Inferior parietal cortex (tissue), 1 donor: ENCODE measurements at regions not wholly inside any gene's neighbourhood (a gene's known extent, or its start where the extent isn't known, plus 50 kb on each side); places are given as distances from the start of the nearest gene placed in this dataset.

ENCODE experiments used
- DNase-seq: peaks from one replicate; pipeline ENCODE4 v3.0.0-alpha.2; 2016; ENCODE audit errors: extremely low spot score

DNA sequence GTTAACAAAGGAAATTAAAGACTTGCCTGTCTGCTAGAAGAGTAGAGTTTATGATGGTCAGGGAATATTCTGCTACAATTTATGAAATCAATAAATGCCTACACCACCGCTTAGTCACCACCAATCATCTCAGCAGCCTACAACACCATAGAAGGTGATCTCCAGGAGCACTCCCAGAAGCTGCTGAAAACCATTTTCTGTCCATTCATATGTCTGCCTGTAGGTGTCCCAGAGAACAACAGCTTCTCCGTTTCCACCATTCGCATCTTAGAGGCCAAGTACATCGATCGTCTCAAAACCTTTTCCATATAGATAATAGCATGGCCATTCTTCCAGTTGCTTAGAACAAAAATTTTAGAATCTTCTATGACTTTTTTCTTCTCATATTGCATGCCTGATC lies 303.4 kb downstream of the KCNC2 start:
- no peak for DNase-seq

- no peak for DNase-seq
Measured at GRCh38 chr12:74910831-74911230, 298.8 kb downstream of the KCNC2 start.

DNA sequence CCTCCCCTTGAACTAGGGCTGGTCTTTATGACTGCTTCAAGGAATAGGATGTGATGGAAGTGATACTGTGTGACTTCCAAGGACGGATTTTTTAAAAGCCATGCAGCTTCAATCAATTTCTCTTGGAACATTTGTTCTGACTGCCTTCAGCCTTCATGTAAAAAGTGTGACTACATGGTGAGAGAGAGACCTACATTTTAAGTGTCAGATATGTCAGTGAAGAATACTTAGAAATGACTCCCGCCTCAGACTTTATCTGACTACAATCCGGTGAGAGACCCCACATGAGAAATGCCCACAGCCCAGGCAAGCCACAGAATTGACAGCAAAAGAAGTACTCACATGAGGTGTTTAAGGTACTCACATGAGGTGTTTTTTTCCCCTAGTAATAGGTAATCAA lies 295.3 kb downstream of the KCNC2 start:
- DNase-seq = no peak

GRCh38 chr12:74915718-74916117 lies 293.9 kb downstream of the KCNC2 start:
- no peak for DNase-seq

GRCh38 chr12:74917743-74918142 lies 291.9 kb downstream of the KCNC2 start:
- DNase-seq = no peak

GRCh38 chr12:74918291-74918690 lies 291.3 kb downstream of the KCNC2 start:
- DNase-seq = no peak

DNA sequence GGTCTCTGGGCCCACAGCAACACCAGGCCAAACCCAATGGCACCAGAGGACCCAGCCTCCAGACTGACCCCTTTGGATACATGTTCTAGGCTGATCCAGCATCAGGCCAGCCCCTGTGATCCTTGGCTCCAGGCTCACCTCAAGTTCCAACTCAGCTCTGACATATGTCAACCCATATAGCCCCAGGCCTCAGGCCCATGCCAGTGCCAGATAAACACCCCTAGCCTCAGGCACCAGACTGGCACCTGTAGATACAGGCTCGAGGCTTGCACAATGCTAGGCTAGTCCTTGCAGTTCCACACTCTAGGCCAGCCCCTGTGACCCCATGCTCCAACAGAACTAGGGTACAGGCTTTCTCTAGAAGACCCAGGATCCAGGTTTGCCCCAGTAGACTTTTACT lies 287.5 kb downstream of the KCNC2 start:
- DNase-seq = no peak

- DNase-seq = no peak
Measured at GRCh38 chr12:74922642-74923041, 287.0 kb downstream of the KCNC2 start.

GRCh38 chr12:74941670-74942069 lies 268.0 kb downstream of the KCNC2 start:
- DNase-seq = no peak

GRCh38 chr12:74945771-74946198 lies 263.9 kb downstream of the KCNC2 start:
- DNase-seq = no peak

- DNase-seq = no peak
Measured at GRCh38 chr12:74953697-74954096, 255.9 kb downstream of the KCNC2 start.

DNA sequence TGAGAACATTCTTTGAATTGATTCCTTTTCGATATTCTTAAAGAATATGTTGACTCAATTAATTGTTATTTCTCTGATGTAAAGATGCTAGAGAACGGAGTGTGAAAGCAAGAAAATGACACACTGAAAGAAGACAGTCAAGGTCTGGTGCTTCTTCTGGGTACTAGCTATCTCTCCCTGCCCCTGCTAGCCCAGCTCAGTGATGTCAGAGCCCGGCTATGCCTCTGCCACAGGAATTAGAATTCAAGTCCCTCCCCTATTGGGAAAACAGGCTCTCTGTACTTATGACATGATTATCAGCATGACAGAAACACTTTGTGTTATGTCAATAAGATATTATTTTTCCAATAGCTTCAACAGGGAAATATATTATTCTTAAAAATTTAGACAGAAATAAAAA lies 252.4 kb downstream of the KCNC2 start:
- DNase-seq = no peak

GRCh38 chr12:74957634-74958033 lies 252.0 kb downstream of the KCNC2 start:
- no peak for DNase-seq

- no peak for DNase-seq
Measured at GRCh38 chr12:74959657-74960056, 250.0 kb downstream of the KCNC2 start.

DNA sequence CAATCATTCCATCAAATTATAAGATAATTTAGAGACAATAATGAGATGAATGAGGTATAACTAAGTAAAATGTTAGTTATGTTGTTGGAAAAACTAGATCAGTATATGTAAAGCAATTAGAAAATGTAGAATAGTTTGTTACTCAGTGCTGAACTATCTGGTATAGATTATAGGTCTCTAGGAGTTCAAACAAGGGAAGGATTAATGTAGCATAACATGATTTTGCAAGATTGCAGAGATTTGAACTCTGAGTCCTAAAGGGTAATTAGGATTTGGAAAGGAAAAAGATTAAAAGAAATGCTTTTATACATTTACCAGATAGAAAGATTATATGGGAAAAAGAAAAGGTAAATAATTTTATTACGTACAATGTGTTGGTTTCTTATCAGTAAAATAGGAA lies 246.3 kb downstream of the KCNC2 start:
- no peak for DNase-seq

DNA sequence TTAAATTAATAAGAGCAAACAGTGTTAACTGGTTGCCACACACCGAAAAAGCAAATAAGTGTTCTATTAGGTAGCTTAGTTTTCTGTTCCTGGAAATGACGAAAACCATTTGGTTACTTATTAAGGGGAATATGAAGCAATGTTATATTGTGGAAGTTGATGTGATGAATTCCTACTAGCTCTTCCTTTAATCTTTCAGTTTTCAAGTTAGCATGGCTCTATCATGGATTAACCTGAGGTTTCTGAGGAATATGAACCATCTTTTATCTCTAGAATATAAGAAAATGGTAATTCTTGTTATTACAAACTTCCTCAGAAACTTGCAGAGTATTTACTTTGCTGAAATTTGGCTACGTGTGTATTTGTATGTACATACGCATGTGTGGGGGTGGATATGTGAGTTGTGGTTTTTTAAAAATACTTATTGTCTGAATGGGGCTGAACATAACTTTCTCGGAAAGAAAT lies 245.7 kb downstream of the KCNC2 start:
- DNase-seq = no peak

DNA sequence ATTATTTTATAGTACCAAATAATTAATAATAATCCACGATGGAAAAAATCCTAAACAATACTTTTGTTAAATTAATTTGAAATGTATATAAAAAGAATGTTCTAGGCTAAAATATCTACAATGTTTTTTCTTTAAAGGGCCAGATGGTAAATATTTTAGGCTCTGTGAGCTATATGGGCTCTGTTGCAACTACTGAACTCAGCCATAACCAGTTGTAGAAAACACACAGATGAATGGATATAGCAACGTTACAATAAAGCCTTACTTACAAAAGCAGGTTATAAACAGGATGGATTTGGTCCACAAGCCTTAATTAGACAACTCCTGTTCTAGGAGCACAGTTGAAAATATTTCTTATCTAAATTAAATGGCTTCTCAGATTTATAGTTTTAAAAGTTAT lies 245.2 kb downstream of the KCNC2 start:
- DNase-seq = no peak

DNA sequence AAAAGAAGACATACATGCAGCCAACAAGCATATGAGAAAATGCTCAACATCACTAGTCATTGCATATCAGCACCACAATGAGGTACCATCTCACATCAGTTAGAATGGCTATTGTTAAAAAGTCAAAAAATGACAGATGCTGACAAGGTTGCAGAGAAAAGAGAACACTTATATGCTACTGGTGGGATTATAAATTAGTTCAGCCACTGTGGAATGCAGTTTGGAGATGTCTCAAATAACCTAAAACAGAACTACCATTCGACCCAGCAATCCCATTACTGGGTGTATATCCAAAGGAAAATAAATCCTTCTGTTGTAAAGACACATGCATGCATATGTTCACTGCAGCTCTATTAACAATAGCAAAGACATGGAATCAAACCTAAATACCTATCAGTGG lies 238.4 kb downstream of the KCNC2 start:
- no peak for DNase-seq

- no peak for DNase-seq
Measured at GRCh38 chr12:74977832-74978481, 231.7 kb downstream of the KCNC2 start.

GRCh38 chr12:74980510-74980909 lies 229.1 kb downstream of the KCNC2 start:
- DNase-seq = no peak

DNA sequence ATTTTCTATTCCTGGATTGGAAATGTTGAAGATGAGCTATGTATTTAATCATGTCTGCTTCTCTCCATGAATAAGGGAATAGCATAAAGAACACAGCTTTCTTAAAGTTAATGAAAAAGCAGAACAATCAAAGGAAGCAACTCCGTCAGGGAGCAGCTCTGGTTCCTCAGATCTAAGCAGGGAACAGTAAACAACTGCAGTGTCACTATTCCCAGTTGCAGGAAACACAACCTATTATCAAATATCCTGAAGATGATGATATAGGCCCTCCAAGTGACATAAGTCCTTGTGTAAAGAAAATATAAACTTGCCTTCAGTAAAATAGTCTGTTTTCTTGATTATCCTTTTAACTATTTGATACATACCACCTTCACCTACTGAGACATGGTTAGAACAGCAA lies 228.1 kb downstream of the KCNC2 start:
- DNase-seq = no peak

DNA sequence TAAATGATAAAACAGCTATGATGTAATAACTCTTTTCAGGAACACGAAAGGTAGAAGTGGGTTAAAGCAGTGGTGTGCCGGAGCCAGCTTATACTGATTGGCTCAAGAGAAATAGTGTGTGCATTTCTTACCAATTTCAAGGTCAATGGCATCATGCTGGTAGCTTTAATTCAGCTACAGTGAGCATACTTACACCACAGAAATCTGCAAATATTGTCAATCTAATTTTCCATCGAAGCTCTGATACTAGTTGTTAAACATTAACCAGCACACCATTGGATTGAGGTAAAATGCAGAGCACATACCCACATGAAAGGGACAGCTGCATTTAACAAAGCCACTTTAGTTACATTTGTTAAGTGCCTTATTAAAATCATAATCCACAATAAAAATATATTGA lies 225.7 kb downstream of the KCNC2 start:
- DNase-seq = no peak

- DNase-seq = no peak
Measured at GRCh38 chr12:74984631-74985030, 225.0 kb downstream of the KCNC2 start.

GRCh38 chr12:74985293-74985985 lies 224.2 kb downstream of the KCNC2 start:
- no peak for DNase-seq
